ENCODE measurements at regions not wholly inside any gene's neighbourhood (a gene's known extent, or its start where the extent isn't known, plus 50 kb on each side); places are given as distances from the start of the nearest gene placed in this dataset.

- TF ChIP-seq REST (IDR thresholded peaks at IDR 0.05; ENCODE audit: unreplicated experiment) (no peak), EZH2phosphoT487 (IDR thresholded peaks at IDR 0.05; ENCODE audit: unreplicated experiment) (no peak), EZH2 (IDR thresholded peaks at IDR 0.05; ENCODE audit: low read depth, unreplicated experiment) (no peak), CTCF (conservative IDR thresholded peaks at IDR 0.05; ENCODE audit: low read depth in 2 of 2) (no peak)
These were observed 55.9 kb downstream of the OLIG1 start (continued) for GRCh38 chr21:33125680-33126375.

- Histone ChIP-seq H3F3A (replicated peaks; ENCODE audit: low read depth) (0 out of 2 replicates have a peak, but pooled peaks cover 2% of the 10 kb centered on the region), H3K4me2 (peak overlapping the region; percentile 60; the same call in 1 of the 2 replicates), H2AFZ (0 out of 2 replicates have a peak overlapping the region, but pooled peaks have one; percentile 6), H3K4me1 (ENCODE audit: insufficient read depth) (peaks cover 32% of the 10 kb centered on the region), H3K9me2 (ENCODE audit: insufficient read depth) (no peaks in the 10 kb centered on the region), H3K27me3 (ENCODE audit: insufficient read depth) (peaks cover 17% of the 10 kb centered on the region; the same call in 1 of the 2 replicates), H4K20me1 (replicated peaks; ENCODE audit: insufficient read depth) (no peaks in the 10 kb centered on the region), H3K36me3 (ENCODE audit: insufficient read depth) (no peaks in the 10 kb centered on the region), H3K4me3 (no peak overlapping the region), H3K27ac (ENCODE audit: low read depth) (no peak overlapping the region), H3K79me2 (replicated peaks; ENCODE audit: insufficient read depth) (no peaks in the 10 kb centered on the region)
- H3K36me3 Mint-ChIP-seq (ENCODE audit: low read depth) = no peaks in the 10 kb centered on the region
- H3K27me3 Mint-ChIP-seq (ENCODE audit: insufficient read depth, low read depth, poor library complexity) = peaks cover 4% of the 10 kb centered on the region
- no peak overlapping the region for H3K27ac Mint-ChIP-seq
- H3K9me3 Mint-ChIP-seq = no peaks in the 10 kb centered on the region
- H3K4me1 Mint-ChIP-seq = peaks cover 38% of the 10 kb centered on the region
- TF ChIP-seq EZH2phosphoT487 (IDR thresholded peaks at IDR 0.05; ENCODE audit: unreplicated experiment) (no peak), CTCF (conservative IDR thresholded peaks at IDR 0.05; ENCODE audit: low read depth in 2 of 2) (peak in 1 of 2 experiments; percentile 28; a peak in 2 of 4 replicates)
- no peak for ATAC-seq
- no peak for DNase-seq (ENCODE audit: low spot score)
- no peak overlapping the region for H3K4me3 Mint-ChIP-seq
These were observed 56.6 kb downstream of the OLIG1 start for GRCh38 chr21:33126569-33126968.
